K562 (cell line): ENCODE measurements at regions not wholly inside any gene's neighbourhood (a gene's known extent, or its start where the extent isn't known, plus 50 kb on each side); places are given as distances from the start of the nearest gene placed in this dataset.

Experiments
- AFF4 ChIP-seq: sonication (generic); formaldehyde crosslinking; IDR thresholded peaks from 2 replicates; pipeline ENCODE4 v1.8.0; 2023; ENCODE audit warnings: mild to moderate bottlenecking, missing genetic modification reagents
- BMI1 ChIP-seq: fragments of 150-350 bp; IDR thresholded peaks from 2 replicates; pipeline ENCODE4 v1.6.1; 2014; ENCODE audit warnings: low read length
- CBX1 ChIP-seq: sonication (generic); IDR thresholded peaks from 2 replicates; pipeline ENCODE4 v1.6.1; 2016; ENCODE audit warnings: antibody characterized with exemption, low read depth, mild to moderate bottlenecking
- EZH2 ChIP-seq: IDR thresholded peaks from 2 replicates; pipeline ENCODE4 v1.6.1; 2012; ENCODE audit warnings: low read depth, mild to moderate bottlenecking, inconsistent platforms, low read length, borderline replicate concordance
- HBP1 ChIP-seq: fragments of 450-650 bp; formaldehyde crosslinking; IDR thresholded peaks from 2 replicates; pipeline ENCODE4 v1.4.0; 2022; ENCODE audit warnings: missing genetic modification characterization
- IFI16 ChIP-seq: fragments of 250-450 bp; sonication (Bioruptor Pico); IDR thresholded peaks from 2 replicates; pipeline ENCODE4 v2.1.2; 2022; ENCODE audit warnings: mild to moderate bottlenecking, inconsistent platforms
- PHB2 ChIP-seq: fragments of 450-650 bp; IDR thresholded peaks from 2 replicates; pipeline ENCODE4 v1.6.1; 2017; ENCODE audit warnings: low read depth
- TAL1 ChIP-seq: fragments of 450-650 bp; IDR thresholded peaks from 2 replicates; pipeline ENCODE4 v1.6.1; 2016; ENCODE audit warnings: mild to moderate bottlenecking
- ZNF140 ChIP-seq: fragments of 250-450 bp; sonication (Bioruptor Pico); IDR thresholded peaks from 2 replicates; pipeline ENCODE4 v1.8.0; 2021; ENCODE audit warnings: moderate library complexity, mild to moderate bottlenecking, inconsistent platforms
- ZNF639 ChIP-seq, 2 experiments: fragments of 200-800 bp in 1 of 2; sonication (Bioruptor generic) in 1 of 2; sonication (generic) in 1 of 2; formaldehyde crosslinking in 1 of 2; IDR thresholded peaks in 1 of 2; conservative IDR thresholded peaks in 1 of 2; 2 replicates each; pipeline versions ENCODE4 v1.5.0 to v1.6.1; 2016 to 2020; ENCODE audit warnings: missing compliant biosample characterization in 1 of 2, missing genetic modification characterization in 1 of 2, missing genetic modification reagents in 1 of 2
- ZNF699 ChIP-seq: fragments of 250-450 bp; sonication (Bioruptor Pico); IDR thresholded peaks from 2 replicates; pipeline ENCODE4 v1.8.0; 2021; ENCODE audit warnings: mild to moderate bottlenecking, moderate library complexity; ENCODE audit not compliant: insufficient replicate concordance
- ZNF707 ChIP-seq: fragments of 250-450 bp; sonication (Bioruptor Pico); conservative IDR thresholded peaks from 2 replicates; pipeline ENCODE4 v1.8.0; 2022; ENCODE audit warnings: inconsistent platforms, mild to moderate bottlenecking, moderate library complexity
- TF ChIP-seq, protein P1 (sequence below): sonication (generic); formaldehyde crosslinking; IDR thresholded peaks from 2 replicates; pipeline ENCODE4 v1.8.0; 2022; ENCODE audit warnings: missing genetic modification reagents, mild to moderate bottlenecking, moderate library complexity, borderline replicate concordance
- TF ChIP-seq, protein P2 (sequence below): fragments of 450-650 bp; IDR thresholded peaks from 2 replicates; pipeline ENCODE4 v1.6.1; 2016; ENCODE audit warnings: low read depth, mild to moderate bottlenecking, moderate library complexity
- TF ChIP-seq, protein P3 (sequence below): sonication (generic); formaldehyde crosslinking; IDR thresholded peaks from 2 replicates; pipeline ENCODE4 v1.8.0; 2022; ENCODE audit warnings: mild to moderate bottlenecking, missing genetic modification reagents

GRCh38 chr3:72595376-72595775 is 252.9 kb downstream of the SHQ1 start (continued):
- TF ChIP-seq, protein P1, sequence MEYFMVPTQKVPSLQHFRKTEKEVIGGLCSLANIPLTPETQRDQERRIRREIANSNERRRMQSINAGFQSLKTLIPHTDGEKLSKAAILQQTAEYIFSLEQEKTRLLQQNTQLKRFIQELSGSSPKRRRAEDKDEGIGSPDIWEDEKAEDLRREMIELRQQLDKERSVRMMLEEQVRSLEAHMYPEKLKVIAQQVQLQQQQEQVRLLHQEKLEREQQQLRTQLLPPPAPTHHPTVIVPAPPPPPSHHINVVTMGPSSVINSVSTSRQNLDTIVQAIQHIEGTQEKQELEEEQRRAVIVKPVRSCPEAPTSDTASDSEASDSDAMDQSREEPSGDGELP (CRISPR knock-in tag) = no peak; the same call in 1 of the 2 replicates
- TF ChIP-seq ZNF639 (CRISPR knock-in tag; conservative IDR thresholded peaks at IDR 0.05 in 1 of 2, IDR thresholded peaks at IDR 0.05 in 1 of 2) (no peak), PHB2 (no peak), IFI16 (no peak), CBX1 (no peak), ZNF140 (CRISPR knock-in tag) (no peak), BMI1 (no peak), EZH2 (no peak), TAL1 (peak; percentile 85), ZNF699 (CRISPR knock-in tag) (no peak), AFF4 (CRISPR knock-in tag) (no peak), HBP1 (CRISPR knock-in tag) (no peak), ZNF707 (CRISPR knock-in tag) (no peak)
- TF ChIP-seq, protein P2, sequence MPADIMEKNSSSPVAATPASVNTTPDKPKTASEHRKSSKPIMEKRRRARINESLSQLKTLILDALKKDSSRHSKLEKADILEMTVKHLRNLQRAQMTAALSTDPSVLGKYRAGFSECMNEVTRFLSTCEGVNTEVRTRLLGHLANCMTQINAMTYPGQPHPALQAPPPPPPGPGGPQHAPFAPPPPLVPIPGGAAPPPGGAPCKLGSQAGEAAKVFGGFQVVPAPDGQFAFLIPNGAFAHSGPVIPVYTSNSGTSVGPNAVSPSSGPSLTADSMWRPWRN = no peak
- TF ChIP-seq, protein P3, sequence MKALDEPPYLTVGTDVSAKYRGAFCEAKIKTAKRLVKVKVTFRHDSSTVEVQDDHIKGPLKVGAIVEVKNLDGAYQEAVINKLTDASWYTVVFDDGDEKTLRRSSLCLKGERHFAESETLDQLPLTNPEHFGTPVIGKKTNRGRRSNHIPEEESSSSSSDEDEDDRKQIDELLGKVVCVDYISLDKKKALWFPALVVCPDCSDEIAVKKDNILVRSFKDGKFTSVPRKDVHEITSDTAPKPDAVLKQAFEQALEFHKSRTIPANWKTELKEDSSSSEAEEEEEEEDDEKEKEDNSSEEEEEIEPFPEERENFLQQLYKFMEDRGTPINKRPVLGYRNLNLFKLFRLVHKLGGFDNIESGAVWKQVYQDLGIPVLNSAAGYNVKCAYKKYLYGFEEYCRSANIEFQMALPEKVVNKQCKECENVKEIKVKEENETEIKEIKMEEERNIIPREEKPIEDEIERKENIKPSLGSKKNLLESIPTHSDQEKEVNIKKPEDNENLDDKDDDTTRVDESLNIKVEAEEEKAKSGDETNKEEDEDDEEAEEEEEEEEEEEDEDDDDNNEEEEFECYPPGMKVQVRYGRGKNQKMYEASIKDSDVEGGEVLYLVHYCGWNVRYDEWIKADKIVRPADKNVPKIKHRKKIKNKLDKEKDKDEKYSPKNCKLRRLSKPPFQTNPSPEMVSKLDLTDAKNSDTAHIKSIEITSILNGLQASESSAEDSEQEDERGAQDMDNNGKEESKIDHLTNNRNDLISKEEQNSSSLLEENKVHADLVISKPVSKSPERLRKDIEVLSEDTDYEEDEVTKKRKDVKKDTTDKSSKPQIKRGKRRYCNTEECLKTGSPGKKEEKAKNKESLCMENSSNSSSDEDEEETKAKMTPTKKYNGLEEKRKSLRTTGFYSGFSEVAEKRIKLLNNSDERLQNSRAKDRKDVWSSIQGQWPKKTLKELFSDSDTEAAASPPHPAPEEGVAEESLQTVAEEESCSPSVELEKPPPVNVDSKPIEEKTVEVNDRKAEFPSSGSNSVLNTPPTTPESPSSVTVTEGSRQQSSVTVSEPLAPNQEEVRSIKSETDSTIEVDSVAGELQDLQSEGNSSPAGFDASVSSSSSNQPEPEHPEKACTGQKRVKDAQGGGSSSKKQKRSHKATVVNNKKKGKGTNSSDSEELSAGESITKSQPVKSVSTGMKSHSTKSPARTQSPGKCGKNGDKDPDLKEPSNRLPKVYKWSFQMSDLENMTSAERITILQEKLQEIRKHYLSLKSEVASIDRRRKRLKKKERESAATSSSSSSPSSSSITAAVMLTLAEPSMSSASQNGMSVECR (CRISPR knock-in tag) = no peak
